ENCODE measurements at regions not wholly inside any gene's neighbourhood (a gene's known extent, or its start where the extent isn't known, plus 50 kb on each side); places are given as distances from the start of the nearest gene placed in this dataset.
"Not testable (repeated sequence)": the region's sequence is repeated elsewhere in the genome, so short reads cannot be mapped to it uniquely, and the experiment has no call there.

GRCh38 chr7:145784809-145785780 lies 331.5 kb upstream of the CNTNAP2 start:
- no peak for DNase-seq

- DNase-seq: not testable (repeated sequence)
Observed at GRCh38 chr7:145781388-145781787, 335.2 kb upstream of the CNTNAP2 start.

GRCh38 chr7:145779140-145779539 lies 337.5 kb upstream of the CNTNAP2 start:
- DNase-seq: no peak

- DNase-seq: no peak
Observed at GRCh38 chr7:145774777-145775176, 341.8 kb upstream of the CNTNAP2 start.

GRCh38 chr7:145753004-145753403 lies 363.6 kb upstream of the CNTNAP2 start:
- DNase-seq: no peak

GRCh38 chr7:145737617-145738016 lies 379.0 kb upstream of the CNTNAP2 start:
- no peak for DNase-seq

- no peak for DNase-seq
Observed at GRCh38 chr7:145735061-145735460, 381.5 kb upstream of the CNTNAP2 start.

- DNase-seq: no peak
Observed at GRCh38 chr7:145732521-145732920, 384.1 kb upstream of the CNTNAP2 start.

GRCh38 chr7:145729691-145730090 lies 386.9 kb upstream of the CNTNAP2 start:
- DNase-seq: no peak

GRCh38 chr7:145718129-145718528 lies 398.5 kb upstream of the CNTNAP2 start:
- DNase-seq: no peak

- no peak for DNase-seq
Observed at GRCh38 chr7:145700488-145700887, 416.1 kb upstream of the CNTNAP2 start.

- DNase-seq: no peak
Observed at GRCh38 chr7:145698526-145699262, 417.9 kb upstream of the CNTNAP2 start.

GRCh38 chr7:145697412-145698107 lies 419.0 kb upstream of the CNTNAP2 start:
- DNase-seq: not testable (repeated sequence)

GRCh38 chr7:145696071-145696470 lies 420.5 kb upstream of the CNTNAP2 start:
- no peak for DNase-seq

GRCh38 chr7:145692237-145692950 lies 424.2 kb upstream of the CNTNAP2 start:
- DNase-seq: no peak

GRCh38 chr7:145691377-145691914 lies 425.2 kb upstream of the CNTNAP2 start:
- DNase-seq: no peak

GRCh38 chr7:145681646-145682045 lies 435.0 kb upstream of the CNTNAP2 start:
- DNase-seq: no peak

GRCh38 chr7:145681159-145681558 lies 435.4 kb upstream of the CNTNAP2 start:
- DNase-seq: no peak

- no peak for DNase-seq
Observed at GRCh38 chr7:145665499-145666258, 450.9 kb upstream of the CNTNAP2 start.

GRCh38 chr7:145655666-145656065 lies 460.9 kb upstream of the CNTNAP2 start:
- no peak for DNase-seq

- no peak for DNase-seq
Observed at GRCh38 chr7:145645135-145645515, 471.5 kb upstream of the CNTNAP2 start.

Measured in central memory CD4-positive, alpha-beta T cell (primary cell).